HepG2 (cell line): ENCODE measurements at regions not wholly inside any gene's neighbourhood (a gene's known extent, or its start where the extent isn't known, plus 50 kb on each side); places are given as distances from the start of the nearest gene placed in this dataset.

ENCODE experiments used
- ATAC-seq: fragments of 200-7000 bp; cut with Tn5 transposase; 3 replicates; pipeline ENCODE4 v1.9.1; 2020; ENCODE audit warnings: mild to moderate bottlenecking, moderate library complexity
- BruUV-seq: library from RNA; stranded (reverse); fragments of 400-500 nt; replicated peaks from 2 replicates; lab custom pipeline; 2021; lab: Mats Ljungman, UMichigan
- CTCF ChIA-PET: fragments of 300-600 bp; formaldehyde crosslinking; extraction: SDS; loops from one replicate; lab custom pipeline; 2021; ENCODE audit warnings: low total read pairs, inconsistent platforms, low intra/inter-chr PET ratio; lab: Yijun Ruan, JAX
- POLR2A ChIA-PET: fragments of 350-600 bp; sonication (Branson Sonifier 250); formaldehyde crosslinking; loops from one replicate; lab custom pipeline; 2020; ENCODE audit warnings: antibody characterized with exemption, inconsistent platforms; lab: Yijun Ruan, JAX
- DNase-seq: peaks from one replicate; pipeline ENCODE4 v3.0.0-alpha.2; 2015; ENCODE audit warnings: low spot score
- FAIRE-seq: peaks from 3 replicates; lab custom pipeline; 2011; peaks lifted over from hg19 to GRCh38; lab: Jason Lieb, UNC
- H2AFZ ChIP-seq: one replicate; pipeline ENCODE4 v1.6.1; 2011; ENCODE audit warnings: low read length, inconsistent platforms
- H3K27ac ChIP-seq: fragments of 300-600 bp; 3 replicates; pipeline ENCODE4 v1.8.0; 2011; ENCODE audit warnings: mixed run types, mild to moderate bottlenecking, mixed read lengths, low read length, inconsistent platforms; ENCODE audit not compliant: insufficient read depth; ENCODE audit errors: extremely low read length
- H3K27me3 ChIP-seq, 2 experiments: fragments of 200-600 bp in 1 of 2; 2 replicates in 1 of 2; 3 replicates in 1 of 2; pipeline versions ENCODE4 v1.6.0 to v1.8.0; 2011; ENCODE audit warnings: low read length in 2 of 2, mild to moderate bottlenecking in 2 of 2, moderate library complexity in 2 of 2, inconsistent platforms in 1 of 2; ENCODE audit not compliant: insufficient read depth in 2 of 2, control insufficient read depth in 1 of 2
- H3K36me3 ChIP-seq, 2 experiments: fragments of 200-600 bp in 1 of 2; replicated peaks in 1 of 2; 2 replicates in 1 of 2; 3 replicates in 1 of 2; pipeline versions ENCODE4 v1.5.1 to v1.8.0; 2011; ENCODE audit warnings: low read length in 2 of 2, inconsistent platforms in 1 of 2; ENCODE audit not compliant: insufficient read depth in 2 of 2, control insufficient read depth in 1 of 2
- H3K4me1 ChIP-seq: 2 replicates; pipeline ENCODE4 v1.5.1; 2012; ENCODE audit warnings: low read length, inconsistent platforms; ENCODE audit not compliant: insufficient read depth
- H3K4me2 ChIP-seq: 2 replicates; pipeline ENCODE4 v1.6.0; 2011; ENCODE audit warnings: low read depth, low read length, inconsistent platforms
- H3K4me3 ChIP-seq, 3 experiments: fragments of 200-600 bp in 1 of 3; sonication (generic), shearing (Covaris generic) in 1 of 3; replicated peaks in 1 of 3; 2 replicates each; pipeline ENCODE4 v1.5.1; 2011 to 2016; ENCODE audit warnings: low read length in 3 of 3, inconsistent platforms in 2 of 3, low read depth in 2 of 3, mild to moderate bottlenecking in 2 of 3, control low read depth in 1 of 3, mixed read lengths in 1 of 3; ENCODE audit not compliant: insufficient read depth in 1 of 3
- H3K79me2 ChIP-seq: one replicate; pipeline ENCODE4 v1.6.1; 2011; ENCODE audit warnings: low read length, inconsistent platforms; ENCODE audit not compliant: insufficient read depth
- H3K9ac ChIP-seq: 2 replicates; pipeline ENCODE4 v1.6.0; 2011; ENCODE audit warnings: mild to moderate bottlenecking, low read depth, low read length, inconsistent platforms; ENCODE audit not compliant: insufficient read depth
- H3K9me3 ChIP-seq: 2 replicates; pipeline ENCODE4 v1.5.1; 2012; ENCODE audit warnings: mild to moderate bottlenecking, low read length
- H4K20me1 ChIP-seq: 2 replicates; pipeline ENCODE4 v1.6.0; 2011; ENCODE audit warnings: inconsistent platforms, mild to moderate bottlenecking, low read length, moderate library complexity; ENCODE audit not compliant: insufficient read depth
- ATF7 ChIP-seq, 2 experiments: fragments of 450-650 bp in 1 of 2; sonication (generic) in 1 of 2; formaldehyde crosslinking in 1 of 2; IDR thresholded peaks; 2 replicates each; pipeline versions ENCODE4 v1.4.0 to v1.6.1; 2016 to 2020; ENCODE audit warnings: antibody characterized with exemption in 1 of 2, mild to moderate bottlenecking in 1 of 2, missing genetic modification reagents in 1 of 2
- ELF3 ChIP-seq: IDR thresholded peaks from 2 replicates; pipeline ENCODE4 v1.6.1; 2016; ENCODE audit warnings: missing genetic modification reagents, missing compliant biosample characterization
- IKZF1 ChIP-seq: fragments of 450-650 bp; IDR thresholded peaks from 2 replicates; pipeline ENCODE4 v1.7.1; 2016
- SNAPC2 ChIP-seq: sonication (generic); formaldehyde crosslinking; IDR thresholded peaks from 2 replicates; pipeline ENCODE4 v1.8.1; 2022; ENCODE audit warnings: mild to moderate bottlenecking, missing genetic modification reagents
- ZFP41 ChIP-seq: sonication (generic); formaldehyde crosslinking; IDR thresholded peaks from 2 replicates; pipeline ENCODE4 v1.4.0; 2020; ENCODE audit warnings: mild to moderate bottlenecking, missing genetic modification reagents, borderline replicate concordance
- ZNF503 ChIP-seq: sonication (generic); formaldehyde crosslinking; IDR thresholded peaks from 2 replicates; pipeline ENCODE4 v1.4.0; 2020; ENCODE audit warnings: missing genetic modification reagents
- ZNF670 ChIP-seq: sonication (generic); formaldehyde crosslinking; IDR thresholded peaks from 2 replicates; pipeline ENCODE4 v1.8.0; 2022; ENCODE audit warnings: mild to moderate bottlenecking, missing genetic modification reagents, borderline replicate concordance
- WGBS: methylation state at CpG from one replicate; pipeline ENCODE4 v1.1.6; 2017; ENCODE audit warnings: low lambda C conversion rate; 5-methylcytosine and 5-hydroxymethylcytosine counted together
- in situ Hi-C: cut with HindIII; loops from 2 replicates; pipeline ENCODE4 v1.10.0; 2017; ENCODE audit warnings: low pct_unique_long_range_greater_than_20kb; ENCODE audit not compliant: extremely low pct_ligation_motif_present
- intact Hi-C: fragments of 100-400 bp; cut with micrococcal nuclease; formaldehyde crosslinking; loops from one replicate; pipeline ENCODE4 v1.10.0; 2022; ENCODE audit not compliant: unreplicated experiment

GRCh38 chr11:128379587-128380580 is 207.5 kb downstream of the ETS1 start:
- no TSS peak for BruUV-seq
- ChIA-PET POLR2A (no interaction called here), CTCF (no interaction called here)
- 0% methylated on average over 3 of the region's 3 CpGs for WGBS
- intact Hi-C loops (no loop called here), in situ Hi-C loops (no loop called here)
- no peaks in the 10 kb centered on the region for H4K20me1 ChIP-seq
- H3K27me3 ChIP-seq, result no peaks in the 10 kb centered on the region
- no peak overlapping the region for H3K4me3 ChIP-seq
- TF ChIP-seq ZNF670 (CRISPR knock-in tag) (no peak), ATF7 (IDR thresholded peaks at IDR 0.05) (peak; percentile 9; the same call in 1 of the 2 replicates), ATF7 (CRISPR knock-in tag; IDR thresholded peaks at IDR 0.05) (no peak)
- H3K9me3 ChIP-seq, result peaks cover 13% of the 10 kb centered on the region; the same call in 1 of the 2 replicates
- H3K27ac ChIP-seq, result no peak overlapping the region
- H3K9ac ChIP-seq, result no peak overlapping the region
- FAIRE-seq, result no peak
- no peaks in the 10 kb centered on the region for H3K4me1 ChIP-seq
- no peaks in the 10 kb centered on the region for H3K79me2 ChIP-seq
- no peak for DNase-seq
- no peak overlapping the region for H2AFZ ChIP-seq
- no peak overlapping the region for H3K4me2 ChIP-seq
- no peak for ATAC-seq
- no peaks in the 10 kb centered on the region for H3K36me3 ChIP-seq

- H4K20me1 ChIP-seq, result no peaks in the 10 kb centered on the region
- in situ Hi-C loops (no loop called here), intact Hi-C loops (no loop called here)
- H3K9ac ChIP-seq, result no peak overlapping the region
- H3K4me3 ChIP-seq, result no peak overlapping the region
- ChIA-PET POLR2A (no interaction called here), CTCF (no interaction called here)
- ATAC-seq, result no peak
- no TSS peak for BruUV-seq
- no peaks in the 10 kb centered on the region for H3K36me3 ChIP-seq
- H2AFZ ChIP-seq, result no peak overlapping the region
- no peak overlapping the region for H3K27ac ChIP-seq
- 0% methylated on average over 1 of the region's 1 CpG for WGBS
- no peaks in the 10 kb centered on the region for H3K79me2 ChIP-seq
- no peaks in the 10 kb centered on the region for H3K27me3 ChIP-seq
- no peak for FAIRE-seq
- H3K4me1 ChIP-seq, result no peaks in the 10 kb centered on the region
- no peak overlapping the region for H3K4me2 ChIP-seq
- DNase-seq, result no peak
- peaks cover 2% of the 10 kb centered on the region; the same call in 1 of the 2 replicates for H3K9me3 ChIP-seq
- no peak for TF ChIP-seq IKZF1
- no peak for TF ChIP-seq ZFP41 (CRISPR knock-in tag)
- no peak for TF ChIP-seq ZNF503 (CRISPR knock-in tag)
- TF ChIP-seq ELF3 (CRISPR knock-in tag), result no peak
- TF ChIP-seq SNAPC2 (CRISPR knock-in tag), result no peak
Measured at GRCh38 chr11:128375961-128376360, 211.4 kb downstream of the ETS1 start.
